GM23338 (cell line): ENCODE measurements at regions not wholly inside any gene's neighbourhood (a gene's known extent, or its start where the extent isn't known, plus 50 kb on each side); places are given as distances from the start of the nearest gene placed in this dataset.

Experiments used
- CREB1 ChIP-seq: fragments of 250-450 bp; sonication (Bioruptor Pico); IDR thresholded peaks from 2 replicates; pipeline ENCODE4 v1.5.0; 2020; ENCODE audit warnings: low read depth, mild to moderate bottlenecking, moderate library complexity
- EZH2 ChIP-seq: fragments of 200-600 bp; sonication (generic); IDR thresholded peaks from one replicate; pipeline ENCODE4 v1.8.0; 2017; ENCODE audit warnings: antibody characterized with exemption, mild to moderate bottlenecking, low read depth; ENCODE audit not compliant: unreplicated experiment
- EZH2phosphoT487 ChIP-seq: fragments of 200-600 bp; sonication (generic); IDR thresholded peaks from one replicate; pipeline ENCODE4 v1.8.1; 2018; ENCODE audit warnings: antibody characterized with exemption; ENCODE audit not compliant: unreplicated experiment
- JUNB ChIP-seq: IDR thresholded peaks from one replicate; pipeline ENCODE4 v1.6.1; 2016; ENCODE audit warnings: antibody characterized with exemption; ENCODE audit not compliant: unreplicated experiment
- POLR2AphosphoS5 ChIP-seq: IDR thresholded peaks from 2 replicates; pipeline ENCODE4 v1.6.1; 2016; ENCODE audit warnings: antibody characterized with exemption, low read depth
- ZNF114 ChIP-seq: fragments of 250-450 bp; sonication (Bioruptor Pico); IDR thresholded peaks from 2 replicates; pipeline ENCODE4 v1.5.0; 2020; ENCODE audit warnings: mild to moderate bottlenecking, moderate library complexity
- TF ChIP-seq, protein P1 (sequence below): IDR thresholded peaks from one replicate; pipeline ENCODE4 v1.6.1; 2018; ENCODE audit warnings: antibody characterized with exemption; ENCODE audit not compliant: unreplicated experiment
- TF ChIP-seq, protein P2 (sequence below), 2 experiments: fragments of 200-600 bp in 1 of 2; sonication (generic) in 1 of 2; conservative IDR thresholded peaks; 2 replicates each; pipeline versions ENCODE4 v1.5.1 to v1.6.1; 2016 to 2017; ENCODE audit warnings: antibody characterized with exemption in 2 of 2, low read depth in 2 of 2, mild to moderate bottlenecking in 2 of 2, moderate library complexity in 1 of 2
- TF ChIP-seq, protein P3 (sequence below): fragments of 250-450 bp; sonication (Bioruptor Pico); IDR thresholded peaks from 2 replicates; pipeline ENCODE4 v1.5.0; 2020; ENCODE audit warnings: mild to moderate bottlenecking, moderate library complexity

DNA sequence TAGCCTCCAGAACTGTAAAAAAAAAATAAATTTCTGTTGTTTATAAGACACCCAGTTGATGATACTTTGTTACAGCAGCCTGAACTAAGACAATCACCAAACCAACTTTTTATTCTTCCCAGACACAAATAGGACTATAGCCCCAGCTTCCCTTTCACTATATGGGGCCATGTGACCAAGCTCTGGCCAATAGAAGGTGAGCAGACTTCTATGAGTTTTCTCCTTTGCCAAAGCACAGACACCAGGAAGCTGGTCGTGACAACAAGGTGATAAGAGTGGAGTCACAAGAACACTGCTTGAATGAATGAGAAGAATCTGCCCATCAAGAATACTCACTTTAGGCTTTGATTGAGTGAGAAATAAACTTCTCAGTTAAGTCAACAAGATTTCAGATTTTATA lies 217.7 kb downstream of the DEPDC1B start:
- TF ChIP-seq, protein P1, sequence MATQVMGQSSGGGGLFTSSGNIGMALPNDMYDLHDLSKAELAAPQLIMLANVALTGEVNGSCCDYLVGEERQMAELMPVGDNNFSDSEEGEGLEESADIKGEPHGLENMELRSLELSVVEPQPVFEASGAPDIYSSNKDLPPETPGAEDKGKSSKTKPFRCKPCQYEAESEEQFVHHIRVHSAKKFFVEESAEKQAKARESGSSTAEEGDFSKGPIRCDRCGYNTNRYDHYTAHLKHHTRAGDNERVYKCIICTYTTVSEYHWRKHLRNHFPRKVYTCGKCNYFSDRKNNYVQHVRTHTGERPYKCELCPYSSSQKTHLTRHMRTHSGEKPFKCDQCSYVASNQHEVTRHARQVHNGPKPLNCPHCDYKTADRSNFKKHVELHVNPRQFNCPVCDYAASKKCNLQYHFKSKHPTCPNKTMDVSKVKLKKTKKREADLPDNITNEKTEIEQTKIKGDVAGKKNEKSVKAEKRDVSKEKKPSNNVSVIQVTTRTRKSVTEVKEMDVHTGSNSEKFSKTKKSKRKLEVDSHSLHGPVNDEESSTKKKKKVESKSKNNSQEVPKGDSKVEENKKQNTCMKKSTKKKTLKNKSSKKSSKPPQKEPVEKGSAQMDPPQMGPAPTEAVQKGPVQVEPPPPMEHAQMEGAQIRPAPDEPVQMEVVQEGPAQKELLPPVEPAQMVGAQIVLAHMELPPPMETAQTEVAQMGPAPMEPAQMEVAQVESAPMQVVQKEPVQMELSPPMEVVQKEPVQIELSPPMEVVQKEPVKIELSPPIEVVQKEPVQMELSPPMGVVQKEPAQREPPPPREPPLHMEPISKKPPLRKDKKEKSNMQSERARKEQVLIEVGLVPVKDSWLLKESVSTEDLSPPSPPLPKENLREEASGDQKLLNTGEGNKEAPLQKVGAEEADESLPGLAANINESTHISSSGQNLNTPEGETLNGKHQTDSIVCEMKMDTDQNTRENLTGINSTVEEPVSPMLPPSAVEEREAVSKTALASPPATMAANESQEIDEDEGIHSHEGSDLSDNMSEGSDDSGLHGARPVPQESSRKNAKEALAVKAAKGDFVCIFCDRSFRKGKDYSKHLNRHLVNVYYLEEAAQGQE: no peak
- TF ChIP-seq, protein P2, sequence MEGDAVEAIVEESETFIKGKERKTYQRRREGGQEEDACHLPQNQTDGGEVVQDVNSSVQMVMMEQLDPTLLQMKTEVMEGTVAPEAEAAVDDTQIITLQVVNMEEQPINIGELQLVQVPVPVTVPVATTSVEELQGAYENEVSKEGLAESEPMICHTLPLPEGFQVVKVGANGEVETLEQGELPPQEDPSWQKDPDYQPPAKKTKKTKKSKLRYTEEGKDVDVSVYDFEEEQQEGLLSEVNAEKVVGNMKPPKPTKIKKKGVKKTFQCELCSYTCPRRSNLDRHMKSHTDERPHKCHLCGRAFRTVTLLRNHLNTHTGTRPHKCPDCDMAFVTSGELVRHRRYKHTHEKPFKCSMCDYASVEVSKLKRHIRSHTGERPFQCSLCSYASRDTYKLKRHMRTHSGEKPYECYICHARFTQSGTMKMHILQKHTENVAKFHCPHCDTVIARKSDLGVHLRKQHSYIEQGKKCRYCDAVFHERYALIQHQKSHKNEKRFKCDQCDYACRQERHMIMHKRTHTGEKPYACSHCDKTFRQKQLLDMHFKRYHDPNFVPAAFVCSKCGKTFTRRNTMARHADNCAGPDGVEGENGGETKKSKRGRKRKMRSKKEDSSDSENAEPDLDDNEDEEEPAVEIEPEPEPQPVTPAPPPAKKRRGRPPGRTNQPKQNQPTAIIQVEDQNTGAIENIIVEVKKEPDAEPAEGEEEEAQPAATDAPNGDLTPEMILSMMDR (conservative IDR thresholded peaks at IDR 0.05; ENCODE audit: low read depth in 2 of 2): no peak
- no peak for TF ChIP-seq EZH2
- TF ChIP-seq EZH2phosphoT487: no peak
- no peak for TF ChIP-seq POLR2AphosphoS5
- TF ChIP-seq JUNB: no peak
- TF ChIP-seq ZNF114 (CRISPR knock-in tag): no peak
- no peak for TF ChIP-seq CREB1 (CRISPR knock-in tag)
- TF ChIP-seq, protein P3, sequence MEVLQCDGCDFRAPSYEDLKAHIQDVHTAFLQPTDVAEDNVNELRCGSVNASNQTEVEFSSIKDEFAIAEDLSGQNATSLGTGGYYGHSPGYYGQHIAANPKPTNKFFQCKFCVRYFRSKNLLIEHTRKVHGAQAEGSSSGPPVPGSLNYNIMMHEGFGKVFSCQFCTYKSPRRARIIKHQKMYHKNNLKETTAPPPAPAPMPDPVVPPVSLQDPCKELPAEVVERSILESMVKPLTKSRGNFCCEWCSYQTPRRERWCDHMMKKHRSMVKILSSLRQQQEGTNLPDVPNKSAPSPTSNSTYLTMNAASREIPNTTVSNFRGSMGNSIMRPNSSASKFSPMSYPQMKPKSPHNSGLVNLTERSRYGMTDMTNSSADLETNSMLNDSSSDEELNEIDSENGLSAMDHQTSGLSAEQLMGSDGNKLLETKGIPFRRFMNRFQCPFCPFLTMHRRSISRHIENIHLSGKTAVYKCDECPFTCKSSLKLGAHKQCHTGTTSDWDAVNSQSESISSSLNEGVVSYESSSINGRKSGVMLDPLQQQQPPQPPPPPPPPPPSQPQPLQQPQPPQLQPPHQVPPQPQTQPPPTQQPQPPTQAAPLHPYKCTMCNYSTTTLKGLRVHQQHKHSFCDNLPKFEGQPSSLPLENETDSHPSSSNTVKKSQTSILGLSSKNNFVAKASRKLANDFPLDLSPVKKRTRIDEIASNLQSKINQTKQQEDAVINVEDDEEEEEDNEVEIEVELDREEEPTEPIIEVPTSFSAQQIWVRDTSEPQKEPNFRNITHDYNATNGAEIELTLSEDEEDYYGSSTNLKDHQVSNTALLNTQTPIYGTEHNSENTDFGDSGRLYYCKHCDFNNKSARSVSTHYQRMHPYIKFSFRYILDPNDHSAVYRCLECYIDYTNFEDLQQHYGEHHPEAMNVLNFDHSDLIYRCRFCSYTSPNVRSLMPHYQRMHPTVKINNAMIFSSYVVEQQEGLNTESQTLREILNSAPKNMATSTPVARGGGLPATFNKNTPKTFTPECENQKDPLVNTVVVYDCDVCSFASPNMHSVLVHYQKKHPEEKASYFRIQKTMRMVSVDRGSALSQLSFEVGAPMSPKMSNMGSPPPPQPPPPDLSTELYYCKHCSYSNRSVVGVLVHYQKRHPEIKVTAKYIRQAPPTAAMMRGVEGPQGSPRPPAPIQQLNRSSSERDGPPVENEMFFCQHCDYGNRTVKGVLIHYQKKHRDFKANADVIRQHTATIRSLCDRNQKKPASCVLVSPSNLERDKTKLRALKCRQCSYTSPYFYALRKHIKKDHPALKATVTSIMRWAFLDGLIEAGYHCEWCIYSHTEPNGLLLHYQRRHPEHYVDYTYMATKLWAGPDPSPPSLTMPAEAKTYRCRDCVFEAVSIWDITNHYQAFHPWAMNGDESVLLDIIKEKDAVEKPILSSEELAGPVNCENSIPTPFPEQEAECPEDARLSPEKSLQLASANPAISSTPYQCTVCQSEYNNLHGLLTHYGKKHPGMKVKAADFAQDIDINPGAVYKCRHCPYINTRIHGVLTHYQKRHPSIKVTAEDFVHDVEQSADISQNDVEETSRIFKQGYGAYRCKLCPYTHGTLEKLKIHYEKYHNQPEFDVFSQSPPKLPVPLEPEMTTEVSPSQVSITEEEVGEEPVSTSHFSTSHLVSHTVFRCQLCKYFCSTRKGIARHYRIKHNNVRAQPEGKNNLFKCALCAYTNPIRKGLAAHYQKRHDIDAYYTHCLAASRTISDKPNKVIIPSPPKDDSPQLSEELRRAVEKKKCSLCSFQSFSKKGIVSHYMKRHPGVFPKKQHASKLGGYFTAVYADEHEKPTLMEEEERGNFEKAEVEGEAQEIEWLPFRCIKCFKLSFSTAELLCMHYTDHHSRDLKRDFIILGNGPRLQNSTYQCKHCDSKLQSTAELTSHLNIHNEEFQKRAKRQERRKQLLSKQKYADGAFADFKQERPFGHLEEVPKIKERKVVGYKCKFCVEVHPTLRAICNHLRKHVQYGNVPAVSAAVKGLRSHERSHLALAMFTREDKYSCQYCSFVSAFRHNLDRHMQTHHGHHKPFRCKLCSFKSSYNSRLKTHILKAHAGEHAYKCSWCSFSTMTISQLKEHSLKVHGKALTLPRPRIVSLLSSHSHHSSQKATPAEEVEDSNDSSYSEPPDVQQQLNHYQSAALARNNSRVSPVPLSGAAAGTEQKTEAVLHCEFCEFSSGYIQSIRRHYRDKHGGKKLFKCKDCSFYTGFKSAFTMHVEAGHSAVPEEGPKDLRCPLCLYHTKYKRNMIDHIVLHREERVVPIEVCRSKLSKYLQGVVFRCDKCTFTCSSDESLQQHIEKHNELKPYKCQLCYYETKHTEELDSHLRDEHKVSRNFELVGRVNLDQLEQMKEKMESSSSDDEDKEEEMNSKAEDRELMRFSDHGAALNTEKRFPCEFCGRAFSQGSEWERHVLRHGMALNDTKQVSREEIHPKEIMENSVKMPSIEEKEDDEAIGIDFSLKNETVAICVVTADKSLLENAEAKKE (CRISPR knock-in tag): no peak
